GM18520 (cell line): ENCODE measurements at regions not wholly inside any gene's neighbourhood (a gene's known extent, or its start where the extent isn't known, plus 50 kb on each side); places are given as distances from the start of the nearest gene placed in this dataset.

Source experiments
- ATAC-seq: cut with Tn5 transposase; IDR thresholded peaks from one replicate; pipeline ENCODE4 v1.9.1; 2021; ENCODE audit not compliant: unreplicated experiment

- no peak for ATAC-seq
Observed at GRCh38 chr14:30296931-30297405, 262.0 kb upstream of the G2E3 start.

- ATAC-seq, result no peak
Observed at GRCh38 chr14:30297876-30298795, 260.8 kb upstream of the G2E3 start.

DNA sequence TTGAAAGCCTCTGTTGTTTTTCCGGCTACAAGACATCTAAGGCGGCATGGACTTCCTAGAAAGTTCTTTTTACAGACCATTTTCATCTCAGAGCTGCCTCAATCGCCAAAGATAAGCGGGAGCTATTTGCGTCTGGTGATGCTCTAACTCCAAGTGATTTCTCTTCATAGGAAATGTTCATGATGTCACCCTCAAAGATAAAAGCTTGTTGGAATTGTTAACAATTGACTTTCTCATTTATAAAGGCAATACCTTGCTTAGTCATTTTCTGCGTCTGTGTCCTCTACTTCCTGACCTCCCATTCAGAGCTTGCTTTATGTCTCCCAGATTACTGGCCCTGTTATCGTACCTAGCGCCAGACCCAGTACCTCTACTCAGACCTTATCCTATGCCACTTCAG lies 259.0 kb upstream of the G2E3 start:
- no peak for ATAC-seq

DNA sequence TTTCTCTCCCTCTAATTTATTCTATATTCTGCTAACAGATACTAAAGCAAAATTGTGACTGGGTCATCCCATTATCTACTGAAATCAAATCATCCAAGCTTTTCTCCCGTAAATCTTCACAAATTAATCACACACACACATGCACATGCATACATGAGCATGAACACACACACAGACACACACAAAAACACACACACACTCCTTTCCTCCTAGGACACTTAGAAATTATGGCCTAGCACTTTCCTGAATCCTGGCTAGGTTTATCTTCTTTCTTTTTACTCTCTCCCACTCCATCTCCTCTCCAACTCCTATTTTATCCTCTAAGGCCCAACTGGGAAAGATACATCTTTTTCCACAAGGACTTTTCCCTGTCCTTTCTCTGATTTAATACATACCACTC lies 255.6 kb upstream of the G2E3 start:
- no peak for ATAC-seq

- no peak for ATAC-seq
Observed at GRCh38 chr14:30305346-30305745, 253.6 kb upstream of the G2E3 start.

- no peak for ATAC-seq
Observed at GRCh38 chr14:30309405-30309804, 249.6 kb upstream of the G2E3 start.

- ATAC-seq, result peak; percentile 66
Observed at GRCh38 chr14:30312214-30312613, 246.7 kb upstream of the G2E3 start.

DNA sequence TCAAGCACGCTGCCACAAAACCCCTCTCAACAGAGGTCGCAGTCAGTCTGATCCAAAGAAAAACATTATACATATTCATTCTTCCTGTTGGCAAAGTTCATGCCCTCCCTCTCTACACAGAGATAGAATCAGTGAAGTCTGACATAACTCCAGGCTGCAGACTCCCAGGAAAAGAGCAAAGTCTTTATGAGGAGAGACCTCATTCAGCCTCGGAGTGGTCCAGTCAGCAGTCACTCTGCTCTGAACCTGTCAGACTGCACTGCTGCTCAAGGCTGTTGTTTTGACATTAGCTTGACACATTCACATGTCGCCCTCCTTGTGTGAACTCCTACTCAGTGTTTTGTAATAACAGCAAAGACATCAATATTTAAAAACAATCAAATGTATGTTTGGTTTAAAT lies 241.2 kb upstream of the G2E3 start:
- ATAC-seq, result no peak

- no peak for ATAC-seq
Observed at GRCh38 chr14:30322819-30323218, 236.1 kb upstream of the G2E3 start.

DNA sequence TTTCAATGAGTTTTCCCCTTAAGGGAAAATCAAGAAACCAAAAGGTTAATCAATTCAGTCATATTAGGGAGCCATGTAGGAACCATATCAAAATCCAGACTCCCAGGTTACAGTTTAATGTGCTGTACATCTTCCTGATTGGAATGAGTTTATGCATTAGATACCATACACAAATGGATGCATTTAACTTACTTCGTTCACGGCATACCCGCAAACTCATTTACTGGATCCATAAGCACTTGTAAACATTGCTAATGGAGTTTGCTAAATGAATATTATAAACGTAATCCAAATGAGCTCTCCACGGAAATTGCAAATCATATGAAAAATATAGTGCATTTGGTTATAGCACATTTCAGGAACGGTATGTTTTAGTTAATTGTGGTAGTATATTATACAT lies 228.9 kb upstream of the G2E3 start:
- ATAC-seq, result no peak

- no peak for ATAC-seq
Observed at GRCh38 chr14:30330445-30330844, 228.5 kb upstream of the G2E3 start.

GRCh38 chr14:30331030-30331429 lies 227.9 kb upstream of the G2E3 start:
- no peak for ATAC-seq

GRCh38 chr14:30332374-30332773 lies 226.6 kb upstream of the G2E3 start:
- ATAC-seq, result no peak

- ATAC-seq, result no peak
Observed at GRCh38 chr14:30333934-30334333, 225.0 kb upstream of the G2E3 start.

DNA sequence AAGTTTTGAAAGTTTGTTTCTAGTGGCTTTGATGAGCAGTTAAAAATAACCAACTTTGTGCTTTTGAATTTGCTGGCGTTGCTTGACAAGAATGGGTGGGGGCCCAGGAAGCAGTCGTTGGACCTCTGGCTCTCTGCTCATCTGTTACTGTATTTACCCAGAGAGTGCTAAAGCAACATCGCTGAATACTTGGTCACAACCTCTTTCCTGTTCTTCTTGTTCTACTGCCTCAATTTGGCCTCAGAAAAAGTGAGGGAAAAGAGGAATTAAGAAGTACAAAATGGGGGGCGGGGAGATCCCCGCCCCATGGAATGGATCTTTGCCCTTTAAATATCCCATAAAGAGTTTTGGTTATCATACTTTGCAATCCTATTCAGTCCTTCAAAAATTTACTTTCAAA lies 221.5 kb upstream of the G2E3 start:
- no peak for ATAC-seq

GRCh38 chr14:30339311-30339901 lies 219.6 kb upstream of the G2E3 start:
- ATAC-seq, result no peak

DNA sequence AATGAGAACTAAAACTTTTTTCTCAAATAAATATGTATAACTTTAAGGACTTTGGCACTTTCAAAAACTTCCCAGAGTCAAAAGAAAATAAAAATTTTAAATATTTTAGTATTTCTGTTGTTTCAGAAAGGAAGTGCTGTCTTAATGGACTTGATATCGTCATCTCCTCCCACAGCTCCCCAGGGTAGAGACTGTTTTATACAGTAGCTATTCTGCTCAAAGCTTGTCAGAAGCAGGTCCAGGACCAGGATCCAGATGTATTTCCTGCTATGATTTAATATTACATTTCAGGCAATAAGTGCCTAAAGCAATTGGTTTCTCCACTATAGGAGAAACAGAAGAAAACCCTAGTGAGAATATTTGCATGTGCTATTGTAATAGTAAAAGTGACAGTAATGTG lies 218.5 kb upstream of the G2E3 start:
- no peak for ATAC-seq

DNA sequence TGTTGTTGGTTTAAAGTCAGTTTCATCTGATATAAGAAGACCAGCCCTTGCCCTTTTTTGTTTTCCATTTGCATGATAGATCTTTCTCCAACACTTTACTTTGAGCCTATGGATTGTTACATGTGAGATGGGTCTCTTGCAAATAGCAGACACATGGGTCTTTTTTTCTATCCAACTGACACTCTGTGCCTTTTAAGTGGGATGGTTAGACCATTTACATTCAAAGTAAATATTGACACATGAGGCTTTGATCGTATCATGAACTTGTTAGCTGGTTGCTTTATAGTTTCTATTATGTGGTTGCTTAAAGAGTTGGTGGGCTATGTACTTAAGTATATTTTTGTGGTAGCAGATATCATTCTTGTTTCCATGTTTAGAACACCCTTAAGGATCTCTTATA lies 213.4 kb upstream of the G2E3 start:
- no peak for ATAC-seq

DNA sequence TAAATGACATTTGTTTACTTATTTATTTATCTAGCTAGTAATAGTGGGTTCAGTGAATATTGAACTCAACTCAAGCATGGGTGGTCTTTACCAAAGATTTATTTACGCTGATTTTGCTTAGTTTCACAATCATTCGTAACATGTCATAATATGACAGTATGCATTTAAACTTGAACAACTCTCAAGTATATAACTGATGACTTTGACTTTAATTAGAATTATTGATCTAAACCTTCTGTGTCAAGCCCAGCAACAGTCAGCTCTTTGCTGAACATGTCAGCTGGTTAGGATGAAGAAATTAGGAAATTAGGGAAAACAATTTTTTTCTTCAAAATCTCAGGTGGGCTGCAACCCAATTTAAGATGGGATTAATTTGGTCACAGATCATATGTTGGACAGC lies 210.5 kb upstream of the G2E3 start:
- ATAC-seq, result no peak

DNA sequence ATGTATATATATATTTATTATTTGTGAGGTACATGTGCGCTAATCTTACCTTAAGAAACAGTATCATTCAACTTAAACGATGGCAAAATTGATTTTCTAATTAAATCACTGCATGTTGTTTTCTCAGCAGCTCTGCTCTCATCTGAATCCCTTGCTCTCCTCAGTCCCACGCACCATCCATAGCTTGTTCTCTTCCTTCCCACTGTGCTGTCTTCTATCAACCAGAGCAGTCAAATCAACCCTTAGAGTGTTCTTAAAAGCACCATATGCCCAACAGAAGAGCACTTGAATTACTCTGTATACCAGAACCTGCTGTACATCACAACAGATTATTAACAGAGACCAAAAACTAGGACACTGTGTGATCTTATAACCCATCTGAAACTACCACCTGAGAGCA lies 209.4 kb upstream of the G2E3 start:
- no peak for ATAC-seq

- ATAC-seq, result no peak
Observed at GRCh38 chr14:30354439-30354838, 204.5 kb upstream of the G2E3 start.

DNA sequence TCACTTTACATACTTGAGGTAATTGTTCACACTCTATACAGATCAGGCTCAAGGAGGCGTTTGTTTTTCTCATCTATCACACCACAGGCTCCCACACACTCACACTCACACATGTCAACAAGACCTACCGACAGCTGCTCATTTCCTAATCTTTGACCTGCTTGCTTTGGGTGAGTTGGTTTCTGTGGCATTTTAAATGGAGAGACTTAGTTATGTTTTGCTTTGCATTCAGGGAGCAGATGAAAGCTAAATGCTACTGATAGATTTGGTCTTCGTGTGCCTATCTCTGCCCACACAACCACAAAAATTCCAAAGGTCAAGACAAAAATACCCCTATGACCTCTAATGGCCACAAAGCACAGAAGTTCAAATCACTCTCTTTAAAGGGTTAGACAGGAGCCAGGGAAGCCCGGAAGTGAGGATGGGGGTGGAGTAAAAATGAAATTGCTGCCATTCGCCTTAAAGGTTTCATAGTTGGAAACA lies 203.5 kb upstream of the G2E3 start:
- peak; percentile 63 for ATAC-seq
